ENCODE measurements at regions not wholly inside any gene's neighbourhood (a gene's known extent, or its start where the extent isn't known, plus 50 kb on each side); places are given as distances from the start of the nearest gene placed in this dataset.

- no peaks in the 10 kb centered on the region for H3K4me1 Mint-ChIP-seq
- H3K9me3 Mint-ChIP-seq: no peaks in the 10 kb centered on the region
- TF ChIP-seq CTCF (IDR thresholded peaks at IDR 0.05): no peak
- no peak for DNase-seq
- CTCF ChIA-PET: no interaction called here
- no peak for ATAC-seq (ENCODE audit: low read depth)
- no peaks in the 10 kb centered on the region for H3K36me3 Mint-ChIP-seq (ENCODE audit: low read depth)
- intact Hi-C loops (cut with micrococcal nuclease): no loop called here
- H3K4me3 Mint-ChIP-seq: no peak overlapping the region
- no peaks in the 10 kb centered on the region for H3K27me3 Mint-ChIP-seq
- POLR2A ChIA-PET: no interaction called here
- H3K27ac Mint-ChIP-seq: no peak overlapping the region
These were observed 214.5 kb upstream of the MAF start for GRCh38 chr16:79815049-79815448.

GRCh38 chr16:79814124-79814523 is 213.6 kb upstream of the MAF start:
- POLR2A ChIA-PET: no interaction called here

GRCh38 chr16:79811541-79811940 is 211.0 kb upstream of the MAF start:
- Mint-ChIP-seq H3K4me3 (no peak overlapping the region), H3K9me3 (peaks cover 4% of the 10 kb centered on the region), H3K27me3 (no peaks in the 10 kb centered on the region), H3K36me3 (ENCODE audit: low read depth) (no peaks in the 10 kb centered on the region), H3K4me1 (no peaks in the 10 kb centered on the region), H3K27ac (no peak overlapping the region)
- ChIA-PET POLR2A (no interaction called here), CTCF (no interaction called here)
- no peak for DNase-seq
- no peak for TF ChIP-seq CTCF (IDR thresholded peaks at IDR 0.05)
- ATAC-seq (ENCODE audit: low read depth): no peak
- intact Hi-C loops (cut with micrococcal nuclease): no loop called here

More at GRCh38 chr16:79814124-79814523, 213.6 kb upstream of the MAF start:
- no peaks in the 10 kb centered on the region for H3K9me3 Mint-ChIP-seq
- ATAC-seq (ENCODE audit: low read depth) (no peak), DNase-seq (no peak)
- no peak overlapping the region for H3K4me3 Mint-ChIP-seq
- CTCF ChIA-PET: no interaction called here
- H3K27ac Mint-ChIP-seq: no peak overlapping the region
- H3K27me3 Mint-ChIP-seq: no peaks in the 10 kb centered on the region
- intact Hi-C loops (cut with micrococcal nuclease): no loop called here
- no peak for TF ChIP-seq CTCF (IDR thresholded peaks at IDR 0.05)
- no peaks in the 10 kb centered on the region for H3K36me3 Mint-ChIP-seq (ENCODE audit: low read depth)
- no peaks in the 10 kb centered on the region for H3K4me1 Mint-ChIP-seq

- Mint-ChIP-seq H3K4me3 (no peak overlapping the region), H3K4me1 (no peaks in the 10 kb centered on the region), H3K36me3 (ENCODE audit: low read depth) (no peaks in the 10 kb centered on the region), H3K9me3 (peaks cover 4% of the 10 kb centered on the region), H3K27ac (no peak overlapping the region), H3K27me3 (no peaks in the 10 kb centered on the region)
- intact Hi-C loops (cut with micrococcal nuclease): no loop called here
- DNase-seq (no peak), ATAC-seq (ENCODE audit: low read depth) (no peak)
- POLR2A ChIA-PET: no interaction called here
- CTCF ChIA-PET: no interaction called here
- TF ChIP-seq CTCF (IDR thresholded peaks at IDR 0.05): no peak
These were observed 210.1 kb upstream of the MAF start for GRCh38 chr16:79810449-79811189.

GRCh38 chr16:79809376-79809775 is 208.8 kb upstream of the MAF start:
- intact Hi-C loops (cut with micrococcal nuclease): no loop called here
- no peak overlapping the region for H3K4me3 Mint-ChIP-seq
- H3K4me1 Mint-ChIP-seq: no peaks in the 10 kb centered on the region
- POLR2A ChIA-PET: no interaction called here
- ATAC-seq (ENCODE audit: low read depth) (no peak), DNase-seq (no peak)
- H3K27me3 Mint-ChIP-seq: no peaks in the 10 kb centered on the region
- H3K27ac Mint-ChIP-seq: no peak overlapping the region
- CTCF ChIA-PET: no interaction called here
- TF ChIP-seq CTCF (IDR thresholded peaks at IDR 0.05): no peak
- H3K36me3 Mint-ChIP-seq (ENCODE audit: low read depth): no peaks in the 10 kb centered on the region
- H3K9me3 Mint-ChIP-seq: peaks cover 4% of the 10 kb centered on the region
